Omental fat pad (tissue), 3 donors: ENCODE measurements at regions not wholly inside any gene's neighbourhood (a gene's known extent, or its start where the extent isn't known, plus 50 kb on each side); places are given as distances from the start of the nearest gene placed in this dataset.
"Not testable (repeated sequence)": the region's sequence is repeated elsewhere in the genome, so short reads cannot be mapped to it uniquely, and the experiment has no call there.

Source experiments
- ATAC-seq: fragments of 150-250 bp; one replicate; pipeline ENCODE4 v1.9.1; 2016; ENCODE audit warnings: mild to moderate bottlenecking, moderate library complexity; ENCODE audit not compliant: low FRiP score
- DNase-seq: peaks from one replicate; pipeline ENCODE4 v3.0.0-alpha.2; 2019; ENCODE audit warnings: low spot score
- TF ChIP-seq, protein P1 (sequence below), 3 donors: fragments of 450-650 bp; IDR thresholded peaks; one replicate each; pipeline ENCODE4 v1.5.1; 2016 to 2017; ENCODE audit warnings: antibody characterized with exemption in 3 of 3, mild to moderate bottlenecking in 3 of 3, moderate library complexity in 2 of 3

DNA sequence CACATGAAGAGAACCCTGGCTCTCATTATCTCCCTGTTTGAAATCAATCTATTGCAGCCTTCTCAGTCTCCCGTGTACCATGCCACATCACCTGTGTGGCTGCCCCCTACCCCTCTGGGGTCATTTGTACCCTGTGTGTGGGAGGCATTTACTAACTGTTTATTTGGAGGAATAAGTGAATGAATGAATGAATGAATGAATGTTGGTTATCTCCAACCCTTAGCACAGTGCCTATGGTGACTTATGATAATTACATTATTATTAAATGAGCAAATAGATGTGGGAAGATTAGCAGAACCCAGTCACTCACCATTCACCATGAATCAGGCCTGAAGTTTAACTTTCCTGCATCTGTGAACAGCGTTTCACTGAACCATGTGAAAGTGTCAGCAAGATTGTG lies 560.8 kb downstream of the MATN1 start:
- ATAC-seq = no peak
- TF ChIP-seq, protein P1, sequence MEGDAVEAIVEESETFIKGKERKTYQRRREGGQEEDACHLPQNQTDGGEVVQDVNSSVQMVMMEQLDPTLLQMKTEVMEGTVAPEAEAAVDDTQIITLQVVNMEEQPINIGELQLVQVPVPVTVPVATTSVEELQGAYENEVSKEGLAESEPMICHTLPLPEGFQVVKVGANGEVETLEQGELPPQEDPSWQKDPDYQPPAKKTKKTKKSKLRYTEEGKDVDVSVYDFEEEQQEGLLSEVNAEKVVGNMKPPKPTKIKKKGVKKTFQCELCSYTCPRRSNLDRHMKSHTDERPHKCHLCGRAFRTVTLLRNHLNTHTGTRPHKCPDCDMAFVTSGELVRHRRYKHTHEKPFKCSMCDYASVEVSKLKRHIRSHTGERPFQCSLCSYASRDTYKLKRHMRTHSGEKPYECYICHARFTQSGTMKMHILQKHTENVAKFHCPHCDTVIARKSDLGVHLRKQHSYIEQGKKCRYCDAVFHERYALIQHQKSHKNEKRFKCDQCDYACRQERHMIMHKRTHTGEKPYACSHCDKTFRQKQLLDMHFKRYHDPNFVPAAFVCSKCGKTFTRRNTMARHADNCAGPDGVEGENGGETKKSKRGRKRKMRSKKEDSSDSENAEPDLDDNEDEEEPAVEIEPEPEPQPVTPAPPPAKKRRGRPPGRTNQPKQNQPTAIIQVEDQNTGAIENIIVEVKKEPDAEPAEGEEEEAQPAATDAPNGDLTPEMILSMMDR (IDR thresholded peaks at IDR 0.05) = no peak
- no peak for DNase-seq

DNA sequence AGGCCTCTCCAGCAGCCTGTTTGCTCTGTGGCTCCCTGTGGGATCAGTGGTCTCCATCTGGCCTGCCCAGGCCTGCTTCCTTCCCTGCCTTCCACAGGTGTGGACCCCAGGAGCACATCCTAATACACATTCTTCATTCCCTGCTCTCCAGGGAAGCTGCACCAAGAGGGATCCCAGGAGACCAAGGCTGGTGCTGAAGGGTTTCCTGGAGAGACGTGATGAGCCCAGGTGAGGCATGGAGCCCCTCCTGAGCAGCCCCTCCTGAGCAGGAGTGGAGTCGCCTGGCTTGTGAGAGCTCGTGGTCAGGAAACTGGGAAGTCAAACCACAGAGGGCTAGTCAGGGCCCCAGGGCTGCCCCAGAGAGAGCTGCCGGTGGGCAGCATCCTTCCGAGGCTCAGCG lies 561.4 kb downstream of the MATN1 start:
- DNase-seq (no peak), ATAC-seq (no peak)
- TF ChIP-seq, protein P1 (IDR thresholded peaks at IDR 0.05) = no peak

DNA sequence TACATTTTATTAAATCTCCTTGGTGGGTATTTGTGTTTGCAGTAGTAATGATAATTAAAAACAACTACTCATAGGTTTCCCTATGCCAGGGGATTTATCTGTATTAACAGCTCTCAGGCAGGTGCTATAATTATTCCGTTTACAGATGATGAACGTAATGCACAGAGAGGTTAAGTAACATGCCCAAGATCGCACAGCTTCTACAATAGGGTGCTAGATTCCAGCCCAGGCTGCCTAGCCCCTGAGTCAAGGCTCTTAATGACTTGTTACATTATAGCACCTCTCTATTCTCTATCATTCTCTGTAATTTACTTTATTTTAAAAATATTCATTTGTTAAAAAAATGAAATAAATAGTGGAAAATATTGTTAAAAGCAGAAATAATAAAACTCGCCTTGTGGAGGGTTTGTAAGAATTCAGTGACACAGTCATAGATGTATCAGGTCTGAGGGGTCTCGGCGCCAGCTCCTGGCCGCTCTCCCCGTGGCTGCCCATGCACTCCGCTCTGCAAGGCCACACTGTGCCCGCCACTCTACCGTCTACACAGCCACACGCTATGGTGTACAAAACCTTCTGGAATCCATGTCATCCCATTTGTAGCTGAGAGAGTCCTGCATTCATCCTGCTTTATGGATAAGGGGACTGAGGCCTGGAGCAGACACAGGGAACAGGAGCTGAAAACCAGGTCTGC lies 562.2 kb downstream of the MATN1 start:
- no peak for DNase-seq
- ATAC-seq = no peak
- TF ChIP-seq, protein P1 (IDR thresholded peaks at IDR 0.05) = no peak

DNA sequence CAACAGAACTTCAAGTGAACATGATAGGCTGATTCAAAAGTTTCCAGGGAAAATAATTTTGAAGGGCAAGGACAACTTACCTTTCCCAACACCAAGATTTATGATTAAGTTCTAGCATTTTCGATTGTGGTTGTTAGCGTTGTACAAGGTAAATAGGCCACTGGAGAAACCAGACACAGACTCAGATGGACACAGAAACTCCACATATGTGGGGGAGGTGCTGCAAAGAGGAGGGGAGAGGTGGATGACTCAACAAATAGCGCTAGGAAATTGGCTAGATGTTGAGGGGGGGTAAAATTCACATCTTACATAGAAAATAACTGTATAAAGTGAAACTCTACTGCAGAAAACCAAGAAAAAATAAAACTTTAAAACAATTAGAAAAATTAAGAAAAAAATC lies 564.4 kb downstream of the MATN1 start:
- TF ChIP-seq, protein P1 (IDR thresholded peaks at IDR 0.05) = no peak
- DNase-seq (no peak), ATAC-seq (no peak)

DNA sequence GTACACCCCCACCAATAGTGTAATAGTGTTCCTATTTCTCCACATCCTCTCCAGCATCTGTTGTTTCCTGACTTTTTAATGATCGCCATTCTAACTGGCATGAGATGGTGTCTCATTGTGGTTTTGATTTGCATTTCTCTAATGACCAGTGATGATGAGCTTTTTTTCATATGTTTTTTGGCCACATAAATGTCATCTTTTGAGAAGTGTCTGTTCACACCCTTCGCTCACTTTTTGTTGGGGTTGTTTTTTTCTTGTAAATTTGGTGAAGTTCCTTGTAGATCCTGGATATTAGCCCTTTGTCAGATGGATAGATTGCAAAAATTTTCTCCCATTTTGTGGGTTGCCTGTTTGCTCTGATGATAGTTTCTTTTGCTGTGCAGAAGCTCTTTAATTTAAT lies 567.7 kb downstream of the MATN1 start:
- not testable (repeated sequence) for DNase-seq, ATAC-seq

DNA sequence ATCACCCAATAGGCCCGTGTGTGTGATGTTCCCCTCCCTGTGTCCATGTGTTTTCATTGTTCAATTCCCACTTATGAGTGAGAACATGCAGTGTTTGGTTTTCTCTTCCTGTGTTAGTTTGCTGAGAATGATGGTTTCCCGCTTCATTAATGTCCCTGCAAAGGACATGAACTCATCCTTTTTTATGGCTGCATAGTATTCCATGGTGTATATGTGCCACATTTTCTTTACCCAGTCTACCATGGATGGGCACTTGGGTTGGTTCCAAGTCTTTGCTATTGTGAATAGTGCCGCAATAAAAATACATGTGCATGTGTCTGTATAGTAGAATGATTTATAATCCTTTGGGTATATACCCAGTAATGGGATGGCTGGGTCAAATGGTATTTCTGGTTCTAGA lies 568.1 kb downstream of the MATN1 start:
- not testable (repeated sequence) for ATAC-seq, DNase-seq

DNA sequence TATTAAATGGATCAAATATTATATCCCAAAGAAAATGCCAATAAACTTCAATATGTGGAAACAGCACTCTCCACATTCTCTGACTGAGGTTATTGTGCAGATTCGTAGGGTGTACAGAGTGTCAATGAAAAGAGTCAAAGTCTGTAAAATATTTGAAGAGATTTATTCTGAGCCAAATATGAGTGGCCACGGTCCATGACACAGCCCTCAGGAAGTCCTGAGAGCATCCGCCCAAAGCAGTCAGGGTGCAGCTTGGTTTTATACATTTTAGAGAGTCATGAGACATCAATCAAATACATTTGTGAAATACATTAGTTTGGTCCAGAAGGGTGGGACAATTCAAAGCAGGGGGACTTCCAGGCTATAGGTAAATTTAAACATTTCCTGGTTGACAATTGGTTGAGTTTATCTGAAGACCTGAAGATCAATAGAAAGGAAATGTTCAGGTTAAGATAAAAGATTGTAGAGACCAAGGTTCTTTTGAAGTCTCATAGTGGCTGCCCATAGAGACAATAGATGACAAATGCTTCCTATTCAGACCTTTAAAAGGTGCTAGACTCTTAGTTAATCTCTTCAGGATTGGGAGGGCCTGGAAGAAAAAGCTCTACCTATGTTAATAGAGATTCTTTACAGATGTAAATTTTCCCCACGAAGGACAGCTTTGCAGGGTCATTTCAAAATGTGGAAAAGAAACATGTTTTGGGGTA lies 569.5 kb downstream of the MATN1 start:
- ATAC-seq = no peak
- no peak for DNase-seq
- TF ChIP-seq, protein P1 (IDR thresholded peaks at IDR 0.05) = no peak

DNA sequence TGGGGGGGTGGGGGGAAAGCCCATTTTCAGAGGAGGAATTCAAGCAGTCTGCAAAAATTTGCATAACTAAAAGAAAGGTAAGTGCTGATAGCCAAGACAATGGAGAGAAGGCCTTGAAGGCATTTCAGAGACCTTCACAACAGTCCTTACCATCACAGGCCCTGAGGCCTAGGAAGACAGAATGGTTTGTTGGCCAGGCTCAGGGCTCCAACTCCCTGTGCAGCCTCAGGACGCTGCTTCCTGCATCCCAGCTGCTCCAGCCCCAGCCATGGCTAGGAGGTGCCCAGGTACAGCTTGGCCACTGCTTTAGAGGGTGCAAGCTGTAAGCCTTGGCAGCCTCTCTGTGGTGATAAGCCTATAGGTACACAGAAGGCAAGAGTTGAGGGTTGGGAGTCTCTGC lies 571.6 kb downstream of the MATN1 start:
- ATAC-seq (no peak), DNase-seq (no peak)
- TF ChIP-seq, protein P1 (IDR thresholded peaks at IDR 0.05) = no peak
